ENCODE measurements at regions not wholly inside any gene's neighbourhood (a gene's known extent, or its start where the extent isn't known, plus 50 kb on each side); places are given as distances from the start of the nearest gene placed in this dataset.

- H3K27me3 ChIP-seq (ENCODE audit: control insufficient read depth in 3 of 3, insufficient read depth in 3 of 3, low read depth in 1 of 3, low read length in 3 of 3) = no peaks in the 10 kb centered on the region
- no peak for DNase-seq (ENCODE audit: low spot score)
- H3K4me2 ChIP-seq (ENCODE audit: insufficient read depth, low read length, poor library complexity, severe bottlenecking) = no peak overlapping the region
- H3K4me1 ChIP-seq (ENCODE audit: control insufficient read depth in 2 of 2, insufficient read depth in 1 of 2, low read depth in 1 of 2, low read length in 2 of 2) = no peaks in the 10 kb centered on the region
- H3K23ac ChIP-seq (ENCODE audit: low read depth, low read length, poor library complexity) = no peak overlapping the region
- no peak overlapping the region for H2BK12ac ChIP-seq (ENCODE audit: low read length)
- H3K4ac ChIP-seq (ENCODE audit: low read length) = no peak overlapping the region
- WGBS, 2 donors (ENCODE audit: extremely low coverage in 2 of 2, insufficient read length in 2 of 2, insufficient replicate concordance in 1 of 2) = no CpG with 5 or more reads among the region's 1 CpG
- no peak overlapping the region for H3K9ac ChIP-seq (ENCODE audit: low read depth, low read length, poor library complexity)
- no peaks in the 10 kb centered on the region for H3K79me1 ChIP-seq (ENCODE audit: low read depth, low read length)
- no peak overlapping the region for H4K8ac ChIP-seq (ENCODE audit: low read depth, low read length)
- H3K9me3 ChIP-seq (replicated peaks in 1 of 2; ENCODE audit: control insufficient read depth in 2 of 2, insufficient read depth in 1 of 2, low read depth in 1 of 2, low read length in 2 of 2) = peaks cover 0 to 7% of the 10 kb centered on the region in 2 donors
- no peak overlapping the region for H3K27ac ChIP-seq (replicated peaks; ENCODE audit: low read length)
- no peak overlapping the region for H2BK120ac ChIP-seq (ENCODE audit: low read depth, low read length)
- H3K14ac ChIP-seq (ENCODE audit: low read length) = peak overlapping the region; percentile 56
- H2AFZ ChIP-seq (ENCODE audit: low read length) = no peak overlapping the region
- H2BK15ac ChIP-seq (ENCODE audit: low read length) = no peak overlapping the region
- H2BK5ac ChIP-seq (ENCODE audit: low read length) = peak overlapping the region; percentile 75
- H3K36me3 ChIP-seq (replicated peaks in 1 of 2; ENCODE audit: control insufficient read depth in 2 of 2, insufficient read depth in 2 of 2, low read length in 2 of 2) = no peaks in the 10 kb centered on the region
- H3K18ac ChIP-seq (ENCODE audit: low read length) = no peak overlapping the region
- no peak overlapping the region for H4K91ac ChIP-seq (ENCODE audit: low read depth, low read length, poor library complexity)
- H3K4me3 ChIP-seq (ENCODE audit: low read length in 2 of 2) = no peak overlapping the region
- H2AK5ac ChIP-seq (ENCODE audit: low read depth, low read length) = no peak overlapping the region
Measured at GRCh38 chr1:177891809-177892208, 78.0 kb downstream of the SEC16B start.

- no peaks in the 10 kb centered on the region for H3K4me1 ChIP-seq (ENCODE audit: control insufficient read depth in 2 of 2, insufficient read depth in 1 of 2, low read depth in 1 of 2, low read length in 2 of 2)
- H2BK5ac ChIP-seq (ENCODE audit: low read length) = no peak overlapping the region
- H3K27ac ChIP-seq (replicated peaks; ENCODE audit: low read length) = no peak overlapping the region
- H4K91ac ChIP-seq (ENCODE audit: low read depth, low read length, poor library complexity) = no peak overlapping the region
- no peak overlapping the region for H3K4me2 ChIP-seq (ENCODE audit: insufficient read depth, low read length, poor library complexity, severe bottlenecking)
- H4K8ac ChIP-seq (ENCODE audit: low read depth, low read length) = no peak overlapping the region
- no peak overlapping the region for H2BK120ac ChIP-seq (ENCODE audit: low read depth, low read length)
- no peak overlapping the region for H2BK15ac ChIP-seq (ENCODE audit: low read length)
- H3K9ac ChIP-seq (ENCODE audit: low read depth, low read length, poor library complexity) = no peak overlapping the region
- no peaks in the 10 kb centered on the region for H3K36me3 ChIP-seq (replicated peaks in 1 of 2; ENCODE audit: control insufficient read depth in 2 of 2, insufficient read depth in 2 of 2, low read length in 2 of 2)
- no peaks in the 10 kb centered on the region for H3K79me1 ChIP-seq (ENCODE audit: low read depth, low read length)
- H2BK12ac ChIP-seq (ENCODE audit: low read length) = no peak overlapping the region
- no peak overlapping the region for H3K23ac ChIP-seq (ENCODE audit: low read depth, low read length, poor library complexity)
- H2AFZ ChIP-seq (ENCODE audit: low read length) = no peak overlapping the region
- H3K4ac ChIP-seq (ENCODE audit: low read length) = no peak overlapping the region
- no peak overlapping the region for H2AK5ac ChIP-seq (ENCODE audit: low read depth, low read length)
- H3K18ac ChIP-seq (ENCODE audit: low read length) = no peak overlapping the region
- no peak overlapping the region for H3K4me3 ChIP-seq (ENCODE audit: low read length in 2 of 2)
- peaks cover 0 to 7% of the 10 kb centered on the region in 2 donors for H3K9me3 ChIP-seq (replicated peaks in 1 of 2; ENCODE audit: control insufficient read depth in 2 of 2, insufficient read depth in 1 of 2, low read depth in 1 of 2, low read length in 2 of 2)
- H3K14ac ChIP-seq (ENCODE audit: low read length) = no peak overlapping the region
- no peaks in the 10 kb centered on the region for H3K27me3 ChIP-seq (ENCODE audit: control insufficient read depth in 3 of 3, insufficient read depth in 3 of 3, low read depth in 1 of 3, low read length in 3 of 3)
- no peak for DNase-seq (ENCODE audit: low spot score)
- no CpG with 5 or more reads among the region's 1 CpG for WGBS, 2 donors (ENCODE audit: extremely low coverage in 2 of 2, insufficient read length in 2 of 2, insufficient replicate concordance in 1 of 2)
Measured at GRCh38 chr1:177890479-177890878, 79.4 kb downstream of the SEC16B start.

- Histone ChIP-seq H4K8ac (ENCODE audit: low read depth, low read length) (no peak overlapping the region), H3K4me1 (ENCODE audit: control insufficient read depth in 2 of 2, insufficient read depth in 1 of 2, low read depth in 1 of 2, low read length in 2 of 2) (peaks cover 0 to 4% of the 10 kb centered on the region in 2 donors), H3K4me3 (ENCODE audit: low read length in 2 of 2) (no peak overlapping the region), H2BK120ac (ENCODE audit: low read depth, low read length) (no peak overlapping the region), H3K18ac (ENCODE audit: low read length) (no peak overlapping the region), H3K9ac (ENCODE audit: low read depth, low read length, poor library complexity) (no peak overlapping the region), H3K14ac (ENCODE audit: low read length) (no peak overlapping the region), H3K36me3 (replicated peaks in 1 of 2; ENCODE audit: control insufficient read depth in 2 of 2, insufficient read depth in 2 of 2, low read length in 2 of 2) (no peaks in the 10 kb centered on the region), H3K4ac (ENCODE audit: low read length) (no peak overlapping the region), H3K27me3 (ENCODE audit: control insufficient read depth in 3 of 3, insufficient read depth in 3 of 3, low read depth in 1 of 3, low read length in 3 of 3) (no peaks in the 10 kb centered on the region), H2BK12ac (ENCODE audit: low read length) (no peak overlapping the region), H3K23ac (ENCODE audit: low read depth, low read length, poor library complexity) (no peak overlapping the region), H2AK5ac (ENCODE audit: low read depth, low read length) (no peak overlapping the region), H3K4me2 (ENCODE audit: insufficient read depth, low read length, poor library complexity, severe bottlenecking) (no peak overlapping the region), H4K91ac (ENCODE audit: low read depth, low read length, poor library complexity) (no peak overlapping the region), H2AFZ (ENCODE audit: low read length) (no peak overlapping the region), H3K27ac (replicated peaks; ENCODE audit: low read length) (no peak overlapping the region), H3K9me3 (replicated peaks in 1 of 2; ENCODE audit: control insufficient read depth in 2 of 2, insufficient read depth in 1 of 2, low read depth in 1 of 2, low read length in 2 of 2) (no peaks in the 10 kb centered on the region), H2BK15ac (ENCODE audit: low read length) (no peak overlapping the region), H2BK5ac (ENCODE audit: low read length) (no peak overlapping the region), H3K79me1 (ENCODE audit: low read depth, low read length) (no peaks in the 10 kb centered on the region)
- no peak for DNase-seq (ENCODE audit: low spot score)
Measured at GRCh38 chr1:177884479-177885021, 85.3 kb downstream of the SEC16B start.

- Histone ChIP-seq H3K9me3 (replicated peaks in 1 of 2; ENCODE audit: control insufficient read depth in 2 of 2, insufficient read depth in 1 of 2, low read depth in 1 of 2, low read length in 2 of 2) (no peaks in the 10 kb centered on the region), H2BK15ac (ENCODE audit: low read length) (no peak overlapping the region), H3K27ac (replicated peaks; ENCODE audit: low read length) (no peak overlapping the region), H2BK5ac (ENCODE audit: low read length) (no peak overlapping the region), H4K8ac (ENCODE audit: low read depth, low read length) (no peak overlapping the region), H3K9ac (ENCODE audit: low read depth, low read length, poor library complexity) (no peak overlapping the region), H3K4me1 (ENCODE audit: control insufficient read depth in 2 of 2, insufficient read depth in 1 of 2, low read depth in 1 of 2, low read length in 2 of 2) (peaks cover 0 to 4% of the 10 kb centered on the region in 2 donors), H3K27me3 (ENCODE audit: control insufficient read depth in 3 of 3, insufficient read depth in 3 of 3, low read depth in 1 of 3, low read length in 3 of 3) (no peaks in the 10 kb centered on the region), H2AFZ (ENCODE audit: low read length) (no peak overlapping the region), H2BK12ac (ENCODE audit: low read length) (no peak overlapping the region), H3K23ac (ENCODE audit: low read depth, low read length, poor library complexity) (no peak overlapping the region), H2BK120ac (ENCODE audit: low read depth, low read length) (no peak overlapping the region), H3K79me1 (ENCODE audit: low read depth, low read length) (no peaks in the 10 kb centered on the region), H2AK5ac (ENCODE audit: low read depth, low read length) (no peak overlapping the region), H4K91ac (ENCODE audit: low read depth, low read length, poor library complexity) (no peak overlapping the region), H3K4me3 (ENCODE audit: low read length in 2 of 2) (no peak overlapping the region), H3K14ac (ENCODE audit: low read length) (no peak overlapping the region), H3K4me2 (ENCODE audit: insufficient read depth, low read length, poor library complexity, severe bottlenecking) (no peak overlapping the region), H3K36me3 (replicated peaks in 1 of 2; ENCODE audit: control insufficient read depth in 2 of 2, insufficient read depth in 2 of 2, low read length in 2 of 2) (no peaks in the 10 kb centered on the region), H3K18ac (ENCODE audit: low read length) (no peak overlapping the region), H3K4ac (ENCODE audit: low read length) (no peak overlapping the region)
- no CpG with 5 or more reads among the region's 3 CpGs for WGBS, 2 donors (ENCODE audit: extremely low coverage in 2 of 2, insufficient read length in 2 of 2, insufficient replicate concordance in 1 of 2)
- DNase-seq (ENCODE audit: low spot score) = no peak
Measured at GRCh38 chr1:177883581-177883980, 86.3 kb downstream of the SEC16B start.

Measured in neuronal stem cell (in vitro differentiated cells).